HEK293 (cell line): ENCODE measurements at regions not wholly inside any gene's neighbourhood (a gene's known extent, or its start where the extent isn't known, plus 50 kb on each side); places are given as distances from the start of the nearest gene placed in this dataset.

Source experiments
- CTCF ChIA-PET: fragments of 350-600 bp; formaldehyde crosslinking; extraction: SDS; loops from one replicate; lab custom pipeline; 2021; ENCODE audit warnings: antibody characterized with exemption; lab: Yijun Ruan, JAX
- POLR2A ChIA-PET: fragments of 300-600 bp; formaldehyde crosslinking; extraction: SDS; loops from one replicate; lab custom pipeline; 2020; ENCODE audit warnings: antibody characterized with exemption, inconsistent platforms; lab: Yijun Ruan, JAX
- H3K27ac ChIP-seq: fragments of 200-500 bp; sonication (Bioruptor generic); 2 replicates; pipeline ENCODE4 v1.5.1; 2014; ENCODE audit warnings: low read depth, low read length, control low read depth, inconsistent platforms; ENCODE audit errors: extremely low read depth
- H3K36me3 ChIP-seq, 2 experiments: fragments of 200-500 bp in 1 of 2; sonication (Bioruptor generic) in 1 of 2; 1 replicate in 1 of 2; 2 replicates in 1 of 2; pipeline ENCODE4 v1.5.1; 2014 to 2017; ENCODE audit warnings: inconsistent platforms in 2 of 2, low read length in 2 of 2; ENCODE audit not compliant: control insufficient read depth in 2 of 2, insufficient read depth in 1 of 2
- H3K4me1 ChIP-seq: fragments of 200-500 bp; sonication (Bioruptor generic); 2 replicates; pipeline ENCODE4 v1.5.1; 2014; ENCODE audit warnings: mild to moderate bottlenecking, low read length, inconsistent platforms; ENCODE audit not compliant: control insufficient read depth, insufficient read depth
- H3K4me3 ChIP-seq: 2 replicates; pipeline ENCODE4 v1.5.1; 2011; ENCODE audit warnings: low read depth, mild to moderate bottlenecking, control low read depth, low read length, moderate library complexity
- H3K9me3 ChIP-seq: fragments of 200-500 bp; sonication (Bioruptor generic); 2 replicates; pipeline ENCODE4 v1.5.1; 2014; ENCODE audit warnings: low read depth, low read length, inconsistent platforms; ENCODE audit not compliant: control insufficient read depth, insufficient read depth
- KLF9 ChIP-seq: fragments of 450-650 bp; formaldehyde crosslinking; IDR thresholded peaks from 2 replicates; pipeline ENCODE4 v1.5.1; 2016; ENCODE audit warnings: missing biosample characterization, missing genetic modification characterization, low read depth
- SALL2 ChIP-seq: fragments of 450-650 bp; formaldehyde crosslinking; IDR thresholded peaks from 2 replicates; pipeline ENCODE4 v1.5.0; 2017; ENCODE audit warnings: missing biosample characterization, mild to moderate bottlenecking, missing genetic modification characterization, borderline replicate concordance
- SP3 ChIP-seq: fragments of 450-650 bp; formaldehyde crosslinking; IDR thresholded peaks from 2 replicates; pipeline ENCODE4 v1.5.1; 2016; ENCODE audit warnings: missing biosample characterization, missing genetic modification characterization
- ZBTB8A ChIP-seq: fragments of 450-650 bp; formaldehyde crosslinking; IDR thresholded peaks from 2 replicates; pipeline ENCODE4 v1.5.1; 2016; ENCODE audit warnings: missing biosample characterization, missing genetic modification characterization
- ZEB2 ChIP-seq: fragments of 450-650 bp; formaldehyde crosslinking; IDR thresholded peaks from 2 replicates; pipeline ENCODE4 v1.5.1; 2016; ENCODE audit warnings: missing biosample characterization, missing genetic modification characterization
- ZNF184 ChIP-seq: fragments of 450-650 bp; IDR thresholded peaks from 2 replicates; pipeline ENCODE4 v1.5.1; 2018; ENCODE audit warnings: missing biosample characterization, mild to moderate bottlenecking, missing genetic modification characterization
- ZNF19 ChIP-seq: fragments of 450-650 bp; formaldehyde crosslinking; IDR thresholded peaks from 2 replicates; pipeline ENCODE4; 2016; ENCODE audit warnings: missing biosample characterization, missing genetic modification characterization, low read depth
- ZNF202 ChIP-seq: fragments of 450-650 bp; formaldehyde crosslinking; IDR thresholded peaks from 2 replicates; pipeline ENCODE4 v1.5.1; 2016; ENCODE audit warnings: missing biosample characterization, missing genetic modification characterization, borderline replicate concordance
- ZNF248 ChIP-seq: fragments of 450-650 bp; formaldehyde crosslinking; IDR thresholded peaks from 2 replicates; pipeline ENCODE4 v1.5.1; 2017; ENCODE audit warnings: missing biosample characterization, missing genetic modification characterization
- ZNF274 ChIP-seq, 2 experiments: fragments of 200-500 bp in 1 of 2; fragments of 450-650 bp in 1 of 2; sonication (Bioruptor generic) in 1 of 2; formaldehyde crosslinking in 1 of 2; IDR thresholded peaks; 2 replicates each; pipeline versions ENCODE4 v1.5.1 to v1.6.1; 2014 to 2016; ENCODE audit warnings: borderline replicate concordance in 1 of 2, inconsistent platforms in 1 of 2, low read length in 1 of 2, missing biosample characterization in 1 of 2, missing genetic modification characterization in 1 of 2
- ZNF362 ChIP-seq: fragments of 450-650 bp; formaldehyde crosslinking; IDR thresholded peaks from 2 replicates; pipeline ENCODE4 v1.5.1; 2016; ENCODE audit warnings: missing biosample characterization, missing genetic modification characterization
- ZNF366 ChIP-seq: fragments of 450-650 bp; formaldehyde crosslinking; conservative IDR thresholded peaks from 2 replicates; pipeline ENCODE4 v1.5.1; 2016; ENCODE audit warnings: missing biosample characterization, missing genetic modification characterization
- ZNF37A ChIP-seq: fragments of 450-650 bp; IDR thresholded peaks from 2 replicates; pipeline ENCODE4 v1.5.1; 2018; ENCODE audit warnings: missing biosample characterization, missing genetic modification characterization
- ZNF514 ChIP-seq: fragments of 450-650 bp; formaldehyde crosslinking; IDR thresholded peaks from 2 replicates; pipeline ENCODE4 v1.5.1; 2016; ENCODE audit warnings: missing biosample characterization, missing genetic modification characterization
- ZNF521 ChIP-seq: fragments of 450-650 bp; formaldehyde crosslinking; IDR thresholded peaks from 2 replicates; pipeline ENCODE4 v1.5.1; 2017; ENCODE audit warnings: missing biosample characterization, mild to moderate bottlenecking, missing genetic modification characterization
- ZNF544 ChIP-seq: fragments of 450-650 bp; formaldehyde crosslinking; IDR thresholded peaks from 2 replicates; pipeline ENCODE4 v1.5.0; 2017; ENCODE audit warnings: missing biosample characterization, missing genetic modification characterization
- ZNF558 ChIP-seq: fragments of 450-650 bp; formaldehyde crosslinking; IDR thresholded peaks from 2 replicates; pipeline ENCODE4 v1.5.1; 2016; ENCODE audit warnings: missing biosample characterization, missing genetic modification characterization
- ZNF629 ChIP-seq: fragments of 450-650 bp; formaldehyde crosslinking; IDR thresholded peaks from 2 replicates; pipeline ENCODE4 v1.5.1; 2017; ENCODE audit warnings: missing biosample characterization, missing genetic modification characterization
- ZNF660 ChIP-seq: fragments of 450-650 bp; IDR thresholded peaks from 2 replicates; pipeline ENCODE4 v1.5.1; 2018; ENCODE audit warnings: missing biosample characterization, mild to moderate bottlenecking, missing genetic modification characterization
- ZNF707 ChIP-seq: fragments of 450-650 bp; formaldehyde crosslinking; IDR thresholded peaks from 2 replicates; pipeline ENCODE4 v1.5.1; 2016; ENCODE audit warnings: missing biosample characterization, missing genetic modification characterization
- ZSCAN30 ChIP-seq: fragments of 450-650 bp; IDR thresholded peaks from 2 replicates; pipeline ENCODE4 v1.5.1; 2018; ENCODE audit warnings: missing biosample characterization, mild to moderate bottlenecking, missing genetic modification characterization, moderate library complexity
- ZXDB ChIP-seq: fragments of 450-650 bp; formaldehyde crosslinking; IDR thresholded peaks from 2 replicates; pipeline ENCODE4 v1.5.1; 2016; ENCODE audit warnings: missing biosample characterization, missing genetic modification characterization
- TF ChIP-seq, protein P1 (sequence below): fragments of 450-650 bp; formaldehyde crosslinking; IDR thresholded peaks from 2 replicates; pipeline ENCODE4 v1.5.1; 2017; ENCODE audit warnings: missing biosample characterization, mild to moderate bottlenecking, missing genetic modification characterization, moderate library complexity

- H3K9me3 ChIP-seq: no peaks in the 10 kb centered on the region
- no peaks in the 10 kb centered on the region for H3K36me3 ChIP-seq
- no peak for TF ChIP-seq ZNF558
- TF ChIP-seq ZNF521 (tag by site-specific recombination): no peak
- TF ChIP-seq ZBTB8A (tag by site-specific recombination): no peak
- no peak for TF ChIP-seq ZNF629
- TF ChIP-seq SP3 (tag by site-specific recombination): no peak
- TF ChIP-seq ZNF366 (tag by site-specific recombination): no peak
- no peak for TF ChIP-seq ZEB2 (tag by site-specific recombination)
- H3K4me3 ChIP-seq: no peak overlapping the region
- H3K4me1 ChIP-seq: no peaks in the 10 kb centered on the region
- CTCF ChIA-PET: interaction anchor here (0.6 kb wide), 1 partner anchor 330 kb away, joined by 3 read pairs; no protein-coding TSS in a partner anchor
- POLR2A ChIA-PET: no interaction called here
- no peak overlapping the region for H3K27ac ChIP-seq
Observed at GRCh38 chr3:148466980-148467740, 230.5 kb upstream of the AGTR1 start.

- no peaks in the 10 kb centered on the region for H3K36me3 ChIP-seq
- ChIA-PET POLR2A (no interaction called here), CTCF (no interaction called here)
- no peaks in the 10 kb centered on the region for H3K4me1 ChIP-seq
- H3K4me3 ChIP-seq: no peak overlapping the region
- no peaks in the 10 kb centered on the region for H3K9me3 ChIP-seq
- TF ChIP-seq ZNF202 (tag by site-specific recombination) (no peak), SALL2 (tag by site-specific recombination) (no peak), ZSCAN30 (tag by site-specific recombination) (no peak), ZNF184 (tag by site-specific recombination) (no peak), ZNF274 (IDR thresholded peaks at IDR 0.05; ENCODE audit: low read length) (no peak), ZNF274 (tag by site-specific recombination; IDR thresholded peaks at IDR 0.05; ENCODE audit: borderline replicate concordance) (no peak), KLF9 (tag by site-specific recombination) (no peak), ZNF362 (tag by site-specific recombination) (no peak), ZXDB (tag by site-specific recombination) (no peak), ZNF248 (no peak), ZNF19 (tag by site-specific recombination) (no peak), ZNF514 (tag by site-specific recombination) (no peak), ZNF544 (no peak), ZNF707 (tag by site-specific recombination) (no peak), ZNF660 (tag by site-specific recombination) (no peak), ZNF37A (no peak)
- TF ChIP-seq, protein P1, sequence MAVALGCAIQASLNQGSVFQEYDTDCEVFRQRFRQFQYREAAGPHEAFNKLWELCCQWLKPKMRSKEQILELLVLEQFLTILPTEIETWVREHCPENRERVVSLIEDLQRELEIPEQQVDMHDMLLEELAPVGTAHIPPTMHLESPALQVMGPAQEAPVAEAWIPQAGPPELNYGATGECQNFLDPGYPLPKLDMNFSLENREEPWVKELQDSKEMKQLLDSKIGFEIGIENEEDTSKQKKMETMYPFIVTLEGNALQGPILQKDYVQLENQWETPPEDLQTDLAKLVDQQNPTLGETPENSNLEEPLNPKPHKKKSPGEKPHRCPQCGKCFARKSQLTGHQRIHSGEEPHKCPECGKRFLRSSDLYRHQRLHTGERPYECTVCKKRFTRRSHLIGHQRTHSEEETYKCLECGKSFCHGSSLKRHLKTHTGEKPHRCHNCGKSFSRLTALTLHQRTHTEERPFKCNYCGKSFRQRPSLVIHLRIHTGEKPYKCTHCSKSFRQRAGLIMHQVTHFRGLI (tag by site-specific recombination): no peak
- H3K27ac ChIP-seq: no peak overlapping the region
Observed at GRCh38 chr3:148477375-148477774, 220.3 kb upstream of the AGTR1 start.
